DMS114 treated with DMSO at 0.1 percent for 48 hours (cell line): ENCODE measurements at regions not wholly inside any gene's neighbourhood (a gene's known extent, or its start where the extent isn't known, plus 50 kb on each side); places are given as distances from the start of the nearest gene placed in this dataset.
"Not testable (repeated sequence)": the region's sequence is repeated elsewhere in the genome, so short reads cannot be mapped to it uniquely, and the experiment has no call there.

ENCODE experiments used
- DNase-seq: peaks from one replicate; lab custom pipeline; 2025; ENCODE audit not compliant: unreplicated experiment; lab: John Stamatoyannopoulos, UW

DNA sequence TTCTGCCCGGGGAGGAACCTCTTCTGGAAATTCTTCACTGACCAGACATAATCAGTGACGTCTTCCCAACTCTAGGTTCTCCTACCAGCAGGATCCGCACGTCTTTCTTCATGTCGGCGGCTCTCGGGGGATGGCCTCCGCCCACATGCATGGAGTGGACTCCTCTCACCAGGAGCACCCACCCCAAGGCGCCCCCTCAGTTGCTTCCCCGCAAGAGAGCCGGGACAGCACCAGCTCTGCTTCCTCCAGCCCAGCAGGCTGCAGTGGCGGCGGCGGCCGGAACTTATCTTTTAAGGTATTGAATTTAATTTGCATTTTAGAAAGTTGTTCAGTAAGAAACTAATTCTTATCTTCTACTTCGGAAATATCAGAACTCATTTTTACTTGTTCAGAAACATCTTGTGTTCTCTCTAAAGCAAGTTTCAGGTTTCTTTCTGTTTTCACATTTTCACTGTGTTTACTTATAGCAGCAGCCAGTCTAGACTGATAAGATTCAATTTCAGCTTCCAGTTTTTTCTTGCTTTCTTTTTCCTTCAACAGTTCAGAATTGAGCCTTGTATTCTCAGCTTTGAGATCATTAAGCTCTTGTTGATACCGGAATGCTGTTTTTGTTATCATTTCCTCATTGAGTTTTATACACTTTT lies 343.5 kb downstream of the TUBA3C start:
- not testable (repeated sequence) for DNase-seq

DNA sequence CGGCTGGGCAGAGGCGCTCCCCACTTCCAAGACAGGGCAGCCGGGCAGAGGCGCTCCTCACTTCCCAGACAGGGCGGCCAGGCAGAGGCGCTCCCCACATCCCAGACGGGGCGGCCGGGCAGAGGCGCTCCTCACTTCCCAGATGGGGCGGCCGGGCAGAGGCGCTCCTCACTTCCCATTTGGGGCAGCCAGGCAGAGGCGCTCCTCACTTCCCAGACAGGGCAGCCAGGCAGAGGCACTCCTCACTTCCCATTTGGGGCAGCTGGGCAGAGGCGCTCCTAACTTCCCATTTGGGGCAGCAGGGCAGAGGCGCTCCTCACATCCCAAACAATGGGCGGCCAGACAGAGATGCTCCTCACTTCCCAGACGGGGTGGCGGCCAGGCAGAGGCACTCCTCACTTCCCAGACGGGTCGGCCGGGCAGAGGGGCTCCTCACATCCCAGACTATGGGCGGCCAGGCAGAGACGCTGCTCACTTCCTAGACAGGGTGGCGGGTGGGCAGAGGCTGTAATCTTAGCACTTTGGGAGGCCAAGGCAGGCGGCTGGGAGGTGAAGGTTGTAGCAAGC lies 344.4 kb downstream of the TUBA3C start:
- not testable (repeated sequence) for DNase-seq

DNA sequence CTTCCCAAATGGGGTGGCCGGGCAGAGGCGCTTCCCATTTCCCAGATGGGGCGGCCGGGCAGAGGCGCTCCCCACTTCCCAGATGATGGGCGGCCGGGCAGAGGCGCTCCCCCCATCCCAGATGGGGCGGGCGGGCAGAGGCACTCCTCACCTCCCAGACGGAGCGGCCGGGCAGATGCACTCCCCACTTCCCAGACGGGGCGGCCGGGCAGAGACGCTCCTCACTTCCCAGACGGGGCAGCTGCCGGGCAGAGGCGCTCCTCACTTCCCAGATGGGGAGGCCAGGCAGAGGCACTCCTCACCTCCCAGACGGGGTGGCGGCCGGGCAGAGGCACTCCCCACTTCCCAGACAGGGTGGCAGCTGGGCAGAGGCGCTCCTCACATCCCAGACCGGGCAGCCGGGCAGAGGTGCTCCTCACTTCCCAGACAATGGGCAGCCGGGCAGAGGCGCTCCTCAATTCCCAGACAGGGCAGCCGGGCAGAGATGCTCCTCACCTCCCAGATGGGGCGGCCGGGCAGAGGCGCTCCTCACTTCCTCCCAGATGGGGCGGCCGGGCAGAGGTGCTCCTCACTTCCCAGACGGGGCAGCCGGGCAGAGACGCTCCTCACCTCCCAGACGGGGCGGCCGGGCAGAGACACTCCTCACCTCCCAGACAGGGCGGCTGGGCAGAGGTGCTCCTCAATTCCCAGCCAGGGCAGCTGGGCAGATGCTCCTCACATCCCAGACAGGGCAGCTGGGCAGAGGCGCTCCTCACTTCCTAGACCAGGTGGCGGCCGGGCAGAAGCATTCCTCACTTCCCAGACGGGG lies 345.0 kb downstream of the TUBA3C start:
- DNase-seq: not testable (repeated sequence)

DNA sequence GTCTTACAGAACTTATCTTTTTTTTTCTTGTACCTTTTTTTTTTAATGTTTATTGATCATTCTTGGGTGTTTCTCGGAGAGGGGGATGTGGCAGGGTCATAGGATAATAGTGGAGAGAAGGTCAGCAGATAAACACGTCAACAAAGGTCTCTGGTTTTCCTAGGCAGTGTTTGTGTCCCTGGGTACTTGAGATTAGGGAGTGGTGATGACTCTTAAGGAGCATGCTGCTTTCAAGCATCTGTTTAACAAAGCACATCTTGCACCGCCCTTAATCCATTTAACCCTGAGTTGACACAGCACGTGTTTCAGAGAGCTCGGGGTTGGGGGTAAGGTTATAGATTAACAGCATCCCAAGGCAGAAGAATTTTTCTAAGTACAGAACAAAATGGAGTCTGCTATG lies 345.9 kb downstream of the TUBA3C start:
- not testable (repeated sequence) for DNase-seq

DNA sequence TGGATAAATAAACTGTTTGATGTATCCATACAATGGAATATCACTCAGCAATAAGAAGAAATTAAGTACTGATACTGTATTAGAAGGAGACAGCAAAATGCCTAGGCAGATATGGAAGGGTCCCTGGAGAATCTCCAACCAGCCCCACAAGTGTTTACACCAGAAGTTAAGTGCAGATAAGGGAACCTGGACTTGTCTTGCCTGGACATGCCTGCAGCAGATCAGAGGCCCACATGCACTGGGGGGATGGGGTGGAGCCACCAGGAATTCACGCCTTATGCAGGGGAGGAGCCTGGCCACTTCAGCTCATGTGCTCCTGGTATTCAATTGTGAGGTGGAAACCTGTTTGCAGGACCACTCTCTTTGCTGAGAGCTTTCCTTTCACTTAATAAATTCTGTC lies 356.9 kb downstream of the TUBA3C start:
- not testable (repeated sequence) for DNase-seq

DNA sequence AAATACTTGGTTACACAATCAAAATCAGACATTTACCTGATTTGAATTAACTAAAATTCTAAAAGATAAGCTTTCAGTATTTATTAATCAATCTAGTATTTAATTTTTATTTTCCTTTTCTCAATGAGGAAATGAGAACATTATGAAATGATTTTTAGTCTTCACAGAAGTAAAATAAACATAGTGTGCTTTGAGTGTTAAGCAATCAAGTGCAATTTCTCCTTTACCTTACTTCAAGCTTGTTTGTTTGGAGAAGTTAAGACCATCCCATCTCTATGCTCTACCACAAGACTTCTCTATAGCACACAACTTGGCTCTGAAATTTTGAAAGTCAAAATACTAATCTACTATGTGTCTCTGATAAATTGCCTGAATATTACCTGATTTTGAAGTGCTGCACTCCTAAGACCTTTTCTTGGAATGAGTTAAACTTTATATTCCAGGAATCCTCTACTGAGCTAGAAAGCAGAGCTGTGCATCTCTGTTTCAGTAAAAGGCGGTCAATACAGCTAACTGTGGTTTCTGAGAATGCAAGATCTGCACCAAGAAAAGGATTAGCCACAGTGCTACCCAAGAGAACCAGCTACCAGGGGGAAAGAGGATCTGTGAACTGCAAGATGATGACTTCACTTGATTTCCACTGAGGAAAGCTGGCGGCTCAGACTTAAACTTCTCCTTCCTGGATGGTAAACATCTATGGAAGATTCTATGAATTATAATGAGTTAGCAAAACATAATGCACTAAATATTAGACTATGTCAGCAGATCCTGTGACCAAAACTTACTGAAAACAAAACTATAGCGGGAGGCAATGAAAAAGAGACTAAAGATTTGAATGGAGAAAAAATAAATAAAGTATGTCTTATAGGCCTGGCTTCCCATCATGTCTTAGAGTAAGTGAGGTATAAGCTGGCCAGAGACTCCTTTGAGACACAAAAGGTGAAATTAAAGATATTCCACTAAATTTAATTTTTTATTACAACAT lies 358.7 kb downstream of the TUBA3C start:
- not testable (repeated sequence) for DNase-seq

DNA sequence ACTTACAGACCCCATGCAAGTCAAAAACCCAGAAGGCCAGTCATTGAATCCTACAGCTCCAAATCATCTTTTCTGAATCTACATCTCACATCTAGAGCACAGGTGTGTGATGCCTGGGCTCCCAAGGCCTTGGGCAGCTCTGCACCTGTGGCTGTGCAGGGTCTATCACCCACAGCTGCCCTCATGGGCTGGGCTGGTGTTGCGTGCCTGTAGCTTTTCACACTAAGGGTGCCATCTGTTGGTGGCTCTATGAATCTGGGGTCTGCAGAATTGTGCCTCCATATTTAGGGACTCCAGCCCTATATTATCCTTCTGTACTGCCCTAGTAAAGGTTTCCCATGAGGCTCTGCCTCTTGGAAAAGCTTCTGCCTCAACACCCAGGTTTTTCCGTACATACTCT lies 407.6 kb downstream of the TUBA3C start:
- not testable (repeated sequence) for DNase-seq

DNA sequence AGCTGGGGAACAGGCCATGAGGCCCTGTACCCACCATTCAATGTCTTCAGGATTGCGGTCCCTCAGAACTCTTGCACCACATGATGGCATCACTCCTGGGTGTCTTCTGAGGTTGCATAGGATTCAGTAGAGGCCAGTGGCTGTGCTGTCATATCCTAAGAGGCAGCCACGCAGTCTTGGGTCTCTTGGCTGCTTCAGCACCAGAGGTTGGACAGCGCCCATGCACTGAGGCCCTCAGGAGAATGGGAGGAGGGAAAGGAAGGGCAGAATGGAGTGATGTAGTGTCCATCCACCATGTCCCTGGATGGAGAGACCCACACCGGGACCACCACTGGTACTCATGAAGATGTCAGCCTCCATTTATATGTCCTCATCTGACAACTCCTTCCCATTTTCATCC lies 439.9 kb downstream of the TUBA3C start:
- not testable (repeated sequence) for DNase-seq

DNA sequence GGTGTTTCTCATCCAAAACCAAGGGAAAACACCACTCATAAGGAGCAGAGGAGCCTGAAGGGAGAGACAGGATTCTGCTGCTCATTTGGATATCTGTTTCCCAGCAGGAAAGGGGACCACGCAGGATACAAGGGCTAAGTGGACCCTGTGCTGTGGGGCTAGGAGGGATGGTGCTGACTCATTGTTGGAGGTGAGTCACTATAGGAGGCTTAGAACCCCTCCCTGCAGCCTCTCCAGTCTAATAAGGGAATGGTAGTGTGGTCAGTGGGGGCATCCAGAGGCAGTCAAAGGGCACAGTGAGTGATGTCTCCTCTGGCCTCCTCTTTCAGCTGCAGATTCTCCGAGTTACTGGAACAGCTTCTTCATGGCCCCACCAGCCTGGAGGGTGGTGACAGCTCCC lies 442.3 kb downstream of the TUBA3C start:
- no peak for DNase-seq

DNA sequence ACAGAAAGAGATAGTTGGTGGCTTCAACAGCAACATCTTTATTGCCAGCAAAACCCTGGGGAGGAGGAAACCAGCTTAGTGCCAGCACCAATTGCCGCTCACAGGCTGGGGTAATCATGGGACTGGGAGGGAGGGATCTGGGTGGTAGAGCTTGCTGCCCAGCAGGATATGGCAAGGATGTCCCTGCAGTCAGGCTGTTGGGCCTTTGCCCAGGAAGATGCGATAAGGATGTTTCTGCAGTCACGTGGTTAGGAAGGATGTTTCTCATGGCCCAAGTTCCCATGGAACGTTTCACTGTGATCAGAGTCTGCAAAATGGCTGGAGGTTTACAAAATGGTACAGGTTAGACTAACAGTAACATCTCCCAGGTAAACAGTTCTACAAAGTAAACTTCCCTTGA lies 443.5 kb downstream of the TUBA3C start:
- DNase-seq: not testable (repeated sequence)

DNA sequence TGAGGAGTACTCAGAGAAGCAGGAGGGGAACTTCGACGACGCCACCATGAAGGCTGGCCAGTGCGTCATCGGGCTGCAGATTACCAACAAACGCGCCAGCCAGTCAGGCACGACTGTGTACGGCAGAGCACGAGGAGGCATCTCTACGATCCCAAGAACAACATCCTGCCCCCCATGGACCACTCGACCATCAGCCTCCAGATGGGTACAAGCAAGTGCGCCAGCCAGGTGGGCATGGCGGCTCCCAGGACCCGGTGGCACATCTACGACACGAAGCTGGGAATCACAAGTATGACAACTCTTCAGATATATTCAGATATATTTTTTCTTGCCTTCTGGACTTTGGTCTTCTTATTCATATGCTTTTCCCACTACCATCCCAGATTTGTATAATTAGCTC lies 454.5 kb downstream of the TUBA3C start:
- DNase-seq: not testable (repeated sequence)

DNA sequence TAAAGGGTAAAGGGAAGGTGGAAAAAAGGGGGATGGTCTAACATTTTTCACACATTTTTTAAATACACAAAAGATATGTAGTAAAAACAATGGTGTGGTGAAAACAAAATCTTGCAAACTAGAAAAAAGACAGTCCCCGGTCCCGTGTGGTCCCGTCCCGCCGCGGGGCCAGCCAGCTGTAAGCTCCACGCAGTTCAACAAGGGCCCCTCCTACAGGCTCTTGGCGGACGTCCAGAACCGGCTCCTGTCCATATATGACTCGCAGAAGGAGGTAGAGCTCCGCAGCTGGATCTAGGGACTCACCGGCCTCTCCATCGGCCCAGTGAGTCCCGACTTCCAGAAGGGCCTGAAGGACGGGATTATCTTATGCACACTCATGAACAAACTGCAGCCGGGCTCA lies 455.1 kb downstream of the TUBA3C start:
- not testable (repeated sequence) for DNase-seq

DNA sequence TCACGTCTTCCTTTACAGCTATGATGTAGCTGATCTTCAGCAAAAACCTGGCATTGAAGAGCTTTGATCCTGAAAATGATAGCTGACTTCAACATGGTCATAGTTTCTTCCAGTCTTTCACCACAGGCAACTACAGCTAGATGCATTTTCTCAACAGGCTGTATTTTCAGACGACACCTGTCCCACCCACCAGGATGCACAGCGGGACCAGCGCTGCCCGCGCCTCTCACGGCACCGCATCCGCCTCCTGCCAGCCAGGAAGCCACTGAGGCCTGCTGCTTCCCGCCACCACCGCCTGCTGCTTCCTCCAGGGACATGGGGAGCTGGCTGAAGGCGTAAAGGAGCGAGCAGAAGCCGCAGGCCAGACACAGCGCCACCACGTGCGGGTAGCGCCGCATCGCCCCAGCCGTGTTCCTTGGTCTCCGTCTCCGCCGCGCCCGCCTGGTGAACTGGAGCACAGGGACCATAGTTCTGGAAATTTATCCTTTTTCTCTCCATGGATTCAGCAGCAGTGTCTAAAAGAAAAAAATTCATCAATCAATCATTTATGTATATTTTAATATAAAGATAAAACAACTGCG lies 456.3 kb downstream of the TUBA3C start:
- DNase-seq: not testable (repeated sequence)

DNA sequence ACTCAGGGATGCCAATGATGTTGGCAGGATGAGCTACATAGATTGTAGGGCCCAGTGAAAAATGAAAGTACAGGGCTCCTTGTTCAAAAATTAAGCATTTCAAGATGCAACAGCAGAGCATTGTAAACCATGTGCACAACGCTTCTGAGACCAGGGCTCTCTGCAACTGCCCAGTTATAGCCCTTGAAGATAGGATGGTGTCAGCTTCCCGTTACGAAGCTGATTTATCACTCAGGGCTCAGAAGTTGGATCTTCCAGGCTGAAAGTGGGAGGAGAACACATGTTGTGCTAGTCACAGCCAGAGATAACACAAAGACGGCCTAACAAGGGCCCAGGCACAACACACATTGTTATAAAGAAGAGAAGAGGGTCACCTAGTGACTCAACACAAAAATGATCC lies 466.7 kb downstream of the TUBA3C start:
- DNase-seq: no peak

DNA sequence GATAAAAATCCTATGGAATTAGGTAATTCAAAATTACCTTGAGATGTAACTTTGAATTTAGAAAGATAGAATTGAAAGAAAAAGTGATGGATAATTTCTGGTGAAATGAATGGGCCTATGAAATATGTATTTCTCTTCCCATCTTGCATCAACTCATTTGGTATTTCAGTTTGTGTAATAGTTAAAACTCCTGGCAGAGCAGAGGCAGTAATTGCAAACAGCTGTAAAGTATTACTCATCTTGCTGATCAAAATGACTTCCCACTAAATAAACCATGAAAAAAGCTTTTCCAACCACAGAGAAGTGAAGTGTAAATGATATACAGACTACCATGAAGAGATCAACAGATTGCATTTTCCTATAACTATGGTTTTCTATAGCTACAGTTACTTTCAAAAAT lies 471.0 kb downstream of the TUBA3C start:
- not testable (repeated sequence) for DNase-seq

DNA sequence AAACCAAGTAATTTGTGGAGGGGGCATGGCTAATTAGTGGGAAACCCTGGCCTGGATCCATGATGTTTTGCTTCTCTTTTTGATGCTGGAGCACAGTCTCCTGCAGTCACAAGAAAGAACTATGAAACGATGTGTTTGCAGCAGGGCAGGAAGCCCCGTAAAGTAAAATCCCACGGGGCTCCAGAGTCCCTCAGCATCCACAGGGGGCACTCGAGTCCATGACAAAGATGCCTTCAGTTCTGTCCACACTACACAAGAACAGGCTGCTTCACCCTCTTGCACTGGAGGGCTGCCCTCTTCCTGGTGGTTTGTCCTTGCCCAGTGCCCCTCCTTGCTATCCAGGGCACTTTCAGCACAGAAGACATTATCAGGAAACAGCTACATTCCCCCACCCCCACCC lies 475.1 kb downstream of the TUBA3C start:
- not testable (repeated sequence) for DNase-seq

DNA sequence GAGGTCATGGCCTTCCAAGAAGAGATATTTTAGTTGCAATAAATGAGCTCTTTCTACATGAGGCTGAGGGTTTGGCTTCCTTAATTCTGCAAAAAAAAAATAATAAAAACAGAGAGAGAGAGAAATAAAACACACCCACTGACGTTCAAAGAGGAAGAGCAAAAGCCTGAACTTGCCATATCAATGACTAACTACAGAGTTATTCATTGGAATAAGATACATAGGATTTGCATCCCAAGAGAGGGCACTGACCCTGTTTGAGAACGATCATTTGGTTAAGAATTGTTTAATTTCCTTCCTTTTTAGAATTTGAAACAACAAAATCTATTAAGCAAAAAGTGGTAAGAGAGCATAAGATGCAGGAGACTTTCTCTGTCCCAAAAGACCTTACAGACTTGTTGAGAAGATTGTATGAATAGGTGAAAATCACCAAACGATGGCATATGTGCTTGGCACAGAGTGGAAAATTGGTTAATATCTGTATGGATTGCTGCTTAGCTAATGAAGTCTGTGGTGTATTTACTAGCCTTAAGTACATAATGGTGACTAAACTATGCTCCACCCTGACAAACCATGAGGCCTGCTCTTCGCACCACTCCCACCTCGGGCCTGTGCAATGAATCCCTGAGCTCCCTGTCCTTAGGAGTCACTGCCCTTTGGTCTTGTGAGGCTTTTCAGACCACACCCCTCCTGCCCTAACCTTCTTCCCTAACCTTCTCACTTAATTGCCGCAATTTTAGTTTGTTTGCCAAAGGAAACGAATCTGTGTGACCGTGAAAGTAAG lies 479.0 kb downstream of the TUBA3C start:
- DNase-seq: not testable (repeated sequence)

DNA sequence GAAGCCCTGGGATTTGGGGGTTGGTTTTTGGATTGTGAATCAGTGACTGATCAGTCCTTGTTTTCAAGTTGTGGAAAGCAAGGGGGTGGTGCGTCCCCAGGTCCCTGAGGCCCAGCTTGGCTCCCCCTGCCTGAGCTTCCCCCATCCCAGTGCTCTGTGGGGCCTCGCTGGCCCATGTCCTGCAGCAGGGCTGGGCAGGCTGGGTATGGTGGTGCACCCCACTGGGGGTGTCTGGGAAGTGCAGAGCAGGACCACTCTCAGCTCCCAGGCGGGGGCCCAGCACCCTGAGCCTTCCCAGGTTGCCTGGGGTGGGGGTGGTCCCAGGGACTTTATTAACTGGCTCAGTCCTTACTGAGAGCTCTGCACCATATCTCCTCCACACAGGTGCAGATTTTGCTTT lies 483.3 kb downstream of the TUBA3C start:
- not testable (repeated sequence) for DNase-seq

DNA sequence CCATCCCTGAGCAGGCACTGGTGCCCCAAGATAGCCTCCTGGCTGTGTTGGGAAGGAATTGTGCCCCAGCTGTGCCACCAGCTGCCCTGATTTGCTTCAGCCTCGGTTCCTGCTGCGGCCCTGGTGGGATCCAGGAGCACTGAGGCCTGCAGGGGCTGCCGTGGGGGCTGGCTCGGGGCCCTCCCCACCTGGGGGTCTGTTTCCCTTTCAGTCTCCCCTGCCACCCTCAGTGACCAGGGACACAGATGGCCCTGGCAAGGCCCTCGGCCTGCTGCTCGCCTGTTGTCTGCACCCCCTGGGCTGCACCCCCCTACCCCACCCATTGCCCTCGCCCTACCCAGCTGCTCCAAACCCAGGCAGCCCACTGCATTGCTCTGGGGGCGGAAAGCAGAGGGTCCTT lies 483.8 kb downstream of the TUBA3C start:
- DNase-seq: not testable (repeated sequence)

DNA sequence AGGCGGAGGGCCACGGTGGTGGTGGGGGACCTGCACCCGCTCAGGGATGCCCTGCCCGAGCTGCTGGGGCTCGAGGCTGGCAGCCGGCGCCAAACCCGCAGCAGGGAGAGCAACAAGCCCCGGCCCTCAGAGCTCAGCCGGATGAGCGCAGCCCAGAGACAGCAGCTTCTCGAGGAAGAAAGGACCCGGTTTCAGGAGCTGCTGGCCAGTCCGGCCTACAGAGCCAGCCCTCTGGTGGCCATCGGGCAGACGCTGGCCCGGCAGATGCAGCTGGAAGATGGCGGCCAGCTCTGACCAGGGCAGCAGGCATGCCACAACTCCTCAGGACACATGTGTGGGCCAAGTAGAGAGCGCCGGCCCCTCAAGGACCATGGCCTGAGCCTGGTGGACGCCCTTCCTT lies 484.4 kb downstream of the TUBA3C start:
- not testable (repeated sequence) for DNase-seq
